ENCODE measurements at regions not wholly inside any gene's neighbourhood (a gene's known extent, or its start where the extent isn't known, plus 50 kb on each side); places are given as distances from the start of the nearest gene placed in this dataset.

DNA sequence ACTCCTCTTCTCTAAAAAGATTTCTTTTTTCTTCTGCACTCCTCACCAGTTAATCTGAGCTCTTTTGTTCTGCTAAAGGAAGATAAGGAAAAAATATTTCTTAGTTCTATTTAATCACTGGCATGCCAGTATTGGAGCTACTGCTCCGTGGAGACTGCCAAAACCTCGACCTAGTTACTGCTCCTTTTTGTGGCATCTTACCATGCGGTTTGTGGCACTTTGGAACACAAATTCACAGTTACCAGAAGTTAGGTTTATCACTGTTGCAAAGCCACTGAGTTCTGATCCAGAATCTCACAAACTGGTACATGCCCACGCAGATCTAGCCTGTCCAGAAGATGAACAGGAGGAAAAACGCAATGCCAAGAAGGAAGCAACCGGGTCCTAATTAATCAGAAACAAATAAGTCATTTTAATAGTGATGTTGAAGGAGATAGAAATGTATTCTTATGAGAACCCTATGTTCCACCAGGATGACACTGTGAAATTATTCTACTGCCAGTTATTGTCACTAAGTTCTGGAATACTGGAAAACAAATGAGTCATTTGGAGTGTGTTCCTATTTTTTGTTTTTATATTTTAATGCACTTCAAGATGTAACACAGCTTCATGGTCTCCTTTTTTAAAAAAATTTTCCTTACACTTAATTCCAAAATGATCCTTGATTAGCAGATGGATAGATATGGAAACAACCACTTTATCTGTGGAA lies 106.7 kb upstream of the GK2 start:
- TF ChIP-seq EZH2phosphoT487 (IDR thresholded peaks at IDR 0.05; ENCODE audit: insufficient read depth, low read depth): no peak
- no peak for TF ChIP-seq EZH2 (IDR thresholded peaks at IDR 0.05; ENCODE audit: insufficient read depth, poor library complexity, severe bottlenecking)
